HepG2 (cell line): ENCODE measurements at regions not wholly inside any gene's neighbourhood (a gene's known extent, or its start where the extent isn't known, plus 50 kb on each side); places are given as distances from the start of the nearest gene placed in this dataset.

ENCODE experiments used
- HNRNPLL ChIP-seq: fragments of 200-400 bp; formaldehyde crosslinking; IDR thresholded peaks from 2 replicates; pipeline ENCODE4 v1.6.1; 2017; ENCODE audit warnings: mild to moderate bottlenecking, low read depth, low read length; ENCODE audit not compliant: poor library complexity, severe bottlenecking
- PRDM10 ChIP-seq: sonication (generic); formaldehyde crosslinking; IDR thresholded peaks from 2 replicates; pipeline ENCODE4 v1.4.0; 2020; ENCODE audit warnings: low read depth, missing genetic modification reagents
- RBFOX2 ChIP-seq: fragments of 200-400 bp; formaldehyde crosslinking; IDR thresholded peaks from 2 replicates; pipeline ENCODE4 v1.6.1; 2017; ENCODE audit warnings: low read depth, mild to moderate bottlenecking, low read length
- SMARCC2 ChIP-seq: fragments of 450-650 bp; IDR thresholded peaks from 2 replicates; pipeline ENCODE4 v1.6.1; 2017; ENCODE audit warnings: antibody characterized with exemption, mild to moderate bottlenecking
- ZNF282 ChIP-seq: fragments of 450-650 bp; IDR thresholded peaks from 2 replicates; pipeline ENCODE4 v1.6.1; 2018; ENCODE audit not compliant: partially characterized antibody
- TF ChIP-seq, protein P1 (sequence below): sonication (generic); formaldehyde crosslinking; IDR thresholded peaks from 2 replicates; pipeline ENCODE4 v1.8.1; 2023; ENCODE audit warnings: mild to moderate bottlenecking, inconsistent platforms, moderate library complexity, missing genetic modification reagents, borderline replicate concordance

DNA sequence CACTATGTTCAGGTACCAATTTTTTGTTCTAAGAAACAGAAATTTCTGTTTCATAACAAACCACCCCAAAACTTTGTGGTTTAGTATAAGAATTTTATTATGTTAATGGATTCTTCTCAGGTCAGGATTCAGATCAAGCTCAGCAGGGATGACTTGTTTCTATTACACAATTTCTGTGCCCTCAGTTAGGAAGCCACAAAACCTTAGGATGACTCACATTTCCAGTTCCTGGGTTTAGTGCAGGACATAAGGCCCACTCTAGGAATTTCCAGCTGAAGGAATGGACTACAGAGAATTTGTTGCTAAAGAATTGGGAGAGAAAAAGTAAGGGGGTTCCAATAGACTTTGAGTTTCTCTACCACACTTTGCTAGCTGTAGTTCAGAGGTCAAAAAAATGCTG is 629.3 kb downstream of the ANXA1 start:
- TF ChIP-seq ZNF282 (no peak), SMARCC2 (no peak), RBFOX2 (no peak), PRDM10 (CRISPR knock-in tag) (no peak), HNRNPLL (no peak)
- TF ChIP-seq, protein P1, sequence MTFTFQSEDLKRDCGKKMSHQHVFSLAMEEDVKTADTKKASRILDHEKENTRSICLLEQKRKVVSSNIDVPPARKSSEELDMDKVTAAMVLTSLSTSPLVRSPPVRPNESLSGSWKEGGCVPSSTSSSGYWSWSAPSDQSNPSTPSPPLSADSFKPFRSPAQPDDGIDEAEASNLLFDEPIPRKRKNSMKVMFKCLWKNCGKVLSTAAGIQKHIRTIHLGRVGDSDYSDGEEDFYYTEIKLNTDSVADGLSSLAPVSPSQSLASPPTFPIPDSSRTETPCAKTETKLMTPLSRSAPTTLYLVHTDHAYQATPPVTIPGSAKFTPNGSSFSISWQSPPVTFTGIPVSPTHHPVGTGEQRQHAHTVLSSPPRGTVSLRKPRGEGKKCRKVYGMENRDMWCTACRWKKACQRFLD (CRISPR knock-in tag), result no peak
